M059J (cell line): ENCODE measurements at regions not wholly inside any gene's neighbourhood (a gene's known extent, or its start where the extent isn't known, plus 50 kb on each side); places are given as distances from the start of the nearest gene placed in this dataset.

ENCODE experiments used
- DNase-seq: peaks from one replicate; pipeline ENCODE4 v3.0.0-alpha.2; 2012; ENCODE audit warnings: low read depth

DNA sequence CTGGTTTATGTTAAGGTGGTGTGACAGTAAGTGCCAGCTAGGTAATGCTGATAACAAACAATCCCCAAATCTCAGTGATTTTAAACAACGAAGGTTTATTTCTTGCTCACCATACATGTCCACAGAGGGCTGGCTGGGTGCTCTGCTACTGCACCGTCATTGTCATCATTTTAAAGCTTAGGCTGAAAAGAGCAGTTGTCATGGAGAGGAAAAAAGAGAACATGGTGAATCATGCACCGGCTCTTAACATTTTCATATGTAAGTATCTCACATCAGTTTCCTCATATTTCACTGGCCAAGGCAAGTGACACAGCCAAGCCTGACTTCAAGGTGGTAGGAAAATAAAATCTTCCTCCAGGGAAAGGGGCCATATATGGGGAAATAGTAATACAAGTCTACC is 746.9 kb downstream of the SORCS3 start:
- no peak for DNase-seq

DNA sequence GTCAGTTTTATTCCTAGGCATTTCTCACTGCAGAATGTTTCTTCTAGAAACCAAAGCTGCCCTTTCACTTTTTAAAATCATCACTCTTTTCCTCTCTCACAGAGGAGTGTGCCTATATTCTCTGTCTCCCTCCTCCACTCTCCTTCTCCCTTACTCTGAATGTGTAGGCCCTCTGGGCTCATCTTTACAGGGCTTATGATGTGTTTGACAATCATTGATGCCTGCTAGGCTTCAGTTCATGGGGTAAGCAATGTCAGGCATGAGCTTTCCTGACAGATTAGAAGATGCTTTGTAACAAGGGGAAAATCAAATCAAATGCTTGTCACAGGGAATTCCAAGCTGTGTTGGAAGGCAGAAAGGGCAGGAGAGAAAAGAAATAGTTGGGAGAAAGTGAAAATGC is 742.9 kb downstream of the SORCS3 start:
- no peak for DNase-seq

GRCh38 chr10:105370692-105371091 is 729.6 kb downstream of the SORCS3 start:
- DNase-seq, result no peak

- no peak for DNase-seq
Measured at GRCh38 chr10:105359708-105360107, 718.6 kb downstream of the SORCS3 start.

DNA sequence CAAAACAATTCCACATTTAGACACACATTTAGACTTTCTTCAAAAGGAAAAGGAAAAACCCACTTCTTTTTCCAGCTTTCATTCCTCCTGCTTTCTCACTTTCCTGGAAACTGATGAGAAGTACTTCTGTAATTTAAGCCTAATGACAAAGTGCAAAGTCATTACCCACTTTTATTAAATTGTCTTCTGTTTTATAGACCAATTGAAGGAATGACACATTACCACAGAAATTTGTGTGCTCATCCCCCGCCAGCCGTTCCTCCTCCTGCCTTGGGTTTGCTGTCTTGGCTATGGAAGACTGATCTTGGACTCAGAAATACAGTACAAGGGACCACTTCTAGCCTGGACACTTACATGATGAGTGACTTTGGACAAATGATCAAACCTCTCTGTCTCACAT is 717.8 kb downstream of the SORCS3 start:
- peak; percentile 26 for DNase-seq

DNA sequence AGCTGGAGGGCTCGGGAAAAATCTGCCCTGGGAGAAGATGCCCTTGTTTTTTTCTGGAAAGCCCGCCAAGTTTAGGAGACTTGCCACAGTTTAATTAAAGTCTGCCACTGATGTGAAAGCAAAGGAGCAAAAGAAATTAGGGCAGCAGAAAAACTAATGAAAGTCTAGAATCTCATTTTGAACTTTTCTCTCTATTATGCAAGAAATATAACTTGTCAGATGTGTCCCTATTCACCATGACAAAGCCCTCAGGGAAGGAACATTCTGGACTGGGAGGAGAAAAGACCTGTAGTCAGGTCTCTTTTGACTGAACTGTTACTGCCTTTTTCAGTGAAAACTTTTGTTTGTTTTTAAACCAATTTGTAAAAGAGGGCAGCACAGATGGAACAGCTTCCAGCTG is 715.5 kb downstream of the SORCS3 start:
- DNase-seq, result no peak

- no peak for DNase-seq
Measured at GRCh38 chr10:105354010-105354409, 712.9 kb downstream of the SORCS3 start.

GRCh38 chr10:105352827-105353226 is 711.7 kb downstream of the SORCS3 start:
- no peak for DNase-seq

- DNase-seq, result no peak
Measured at GRCh38 chr10:105352281-105352680, 711.2 kb downstream of the SORCS3 start.

- DNase-seq, result no peak
Measured at GRCh38 chr10:105351187-105351586, 710.1 kb downstream of the SORCS3 start.

DNA sequence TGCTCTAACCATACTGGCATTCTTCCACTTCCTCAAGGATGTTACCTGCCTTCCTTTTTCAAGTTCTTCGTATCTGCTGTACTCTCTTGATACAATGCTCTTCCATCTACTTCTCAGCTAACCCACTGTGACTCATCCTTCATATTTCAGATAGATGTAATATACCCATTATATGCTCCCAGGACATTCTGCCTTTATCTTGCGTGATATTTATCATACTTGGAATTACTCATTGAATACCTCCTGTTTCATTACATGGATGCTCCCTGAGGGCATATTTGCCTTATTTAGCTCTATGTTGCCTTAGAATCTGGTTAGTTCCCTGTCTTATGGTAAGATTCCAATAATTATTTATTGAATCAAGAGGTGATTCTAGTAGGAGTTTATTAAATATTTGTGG is 706.4 kb downstream of the SORCS3 start:
- DNase-seq, result peak; percentile 24

DNA sequence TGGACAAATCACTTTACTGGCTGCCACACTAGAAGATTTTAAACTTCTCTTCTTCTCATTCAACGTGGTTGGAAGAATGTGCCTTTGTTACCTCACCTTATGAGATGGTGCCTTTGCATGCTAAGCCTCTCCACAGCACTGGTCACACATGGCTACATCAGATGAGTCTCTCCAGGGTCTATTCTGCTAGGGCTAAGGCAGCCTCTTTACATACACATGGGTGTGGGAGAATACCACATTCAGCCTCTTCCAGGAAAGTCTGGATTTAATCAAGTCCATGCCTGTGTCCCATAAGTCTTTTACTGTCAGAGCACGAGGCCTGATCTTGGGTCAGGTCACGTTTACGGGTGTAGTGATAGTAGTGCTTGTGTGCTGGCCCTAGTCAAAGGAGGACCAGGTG is 701.5 kb downstream of the SORCS3 start:
- DNase-seq, result no peak

DNA sequence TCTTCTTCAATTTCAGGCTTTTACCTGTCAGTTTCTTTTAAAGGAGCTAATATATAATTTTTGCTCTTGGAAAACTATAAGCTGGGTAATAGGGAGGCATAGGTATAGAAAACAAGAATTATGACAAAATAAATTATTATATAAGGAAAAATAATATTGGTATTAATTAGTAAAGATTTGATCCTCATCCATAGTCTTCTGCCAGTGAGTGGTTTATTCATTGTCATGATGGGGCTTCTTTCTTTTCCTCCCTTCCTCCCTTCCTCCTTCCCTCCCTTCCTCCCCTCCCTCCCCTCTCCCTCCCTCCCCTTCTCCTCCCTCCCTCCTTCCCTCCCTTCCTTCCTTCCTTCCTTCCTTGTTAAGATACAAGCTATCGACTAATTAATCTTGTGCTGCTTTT is 698.6 kb downstream of the SORCS3 start:
- DNase-seq, result no peak

DNA sequence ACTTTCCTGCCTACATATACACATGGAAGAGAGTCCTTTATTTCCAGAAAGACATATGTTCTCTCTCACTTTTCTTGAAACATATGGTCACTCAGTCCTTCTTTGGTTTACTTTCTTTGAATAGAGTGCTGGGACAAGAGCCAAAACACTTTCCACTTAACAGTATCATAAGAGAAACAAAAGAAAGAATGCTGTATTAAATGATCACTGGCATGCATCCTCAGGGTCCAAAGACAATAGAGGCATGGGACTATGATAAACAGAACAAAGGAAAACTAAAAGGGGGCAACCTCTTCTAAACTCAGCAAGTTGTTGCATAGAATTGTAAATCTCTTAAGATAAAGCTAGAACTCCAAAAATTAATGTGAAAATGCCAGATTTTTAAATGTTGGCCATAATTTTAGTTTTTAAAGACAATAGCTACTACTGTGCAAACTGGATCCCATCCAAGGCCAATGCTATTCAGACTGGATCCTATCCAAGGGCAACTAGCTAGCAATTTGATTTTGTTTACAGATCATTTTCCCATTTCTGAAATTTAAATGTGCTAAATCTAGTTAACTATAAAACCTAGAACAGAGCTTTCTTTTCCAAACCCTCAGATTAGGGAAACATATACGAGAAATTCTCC is 687.5 kb downstream of the SORCS3 start:
- DNase-seq, result no peak
